A673 (cell line): ENCODE measurements at regions not wholly inside any gene's neighbourhood (a gene's known extent, or its start where the extent isn't known, plus 50 kb on each side); places are given as distances from the start of the nearest gene placed in this dataset.

Experiments
- BruUV-seq: library from RNA; stranded (reverse); fragments of 400-500 nt; replicated peaks from 2 replicates; lab custom pipeline; 2021; lab: Mats Ljungman, UMichigan
- CTCF ChIA-PET: fragments of 300-600 bp; sonication (Branson Sonifier 250); formaldehyde crosslinking; loops from one replicate; lab custom pipeline; 2022; ENCODE audit warnings: antibody characterized with exemption; lab: Charles Lee
- POLR2A ChIA-PET: fragments of 300-600 bp; sonication (Branson Sonifier 250); formaldehyde crosslinking; loops from one replicate; lab custom pipeline; 2022; ENCODE audit warnings: antibody characterized with exemption; ENCODE audit not compliant: low non-redundant PET; lab: Charles Lee
- DNase-seq: peaks from one replicate; pipeline ENCODE4 v3.0.0-alpha.2; 2015; ENCODE audit warnings: low spot score
- H3K27ac ChIP-seq: fragments of 200-600 bp; sonication (generic); 2 replicates; pipeline ENCODE4 v1.5.1; 2016; ENCODE audit warnings: mixed run types, low read depth, mild to moderate bottlenecking, mixed read lengths, antibody characterized with exemption, low read length; ENCODE audit not compliant: poor library complexity, severe bottlenecking
- H3K27me3 ChIP-seq: fragments of 200-600 bp; sonication (generic); replicated peaks from 2 replicates; pipeline ENCODE4 v1.6.1; 2017; ENCODE audit warnings: mixed run types, low read depth, mild to moderate bottlenecking, mixed read lengths, antibody characterized with exemption, low read length; ENCODE audit not compliant: insufficient read depth, poor library complexity
- H3K36me3 ChIP-seq: fragments of 200-600 bp; sonication (generic); 2 replicates; pipeline ENCODE4 v1.6.1; 2016; ENCODE audit warnings: mixed run types, mild to moderate bottlenecking, mixed read lengths, antibody characterized with exemption, low read length; ENCODE audit not compliant: insufficient read depth, poor library complexity, severe bottlenecking
- H3K4me1 ChIP-seq: fragments of 200-600 bp; sonication (generic); 2 replicates; pipeline ENCODE4 v1.6.1; 2017; ENCODE audit warnings: mixed run types, mild to moderate bottlenecking, mixed read lengths, antibody characterized with exemption, low read length; ENCODE audit not compliant: insufficient read depth, poor library complexity, severe bottlenecking
- H3K4me3 ChIP-seq: fragments of 200-600 bp; sonication (generic); 2 replicates; pipeline ENCODE4 v1.5.1; 2016; ENCODE audit warnings: low read depth, mixed run types, mild to moderate bottlenecking, mixed read lengths, low read length; ENCODE audit not compliant: poor library complexity, severe bottlenecking
- H3K9me3 ChIP-seq: fragments of 200-600 bp; sonication (generic); 2 replicates; pipeline ENCODE4 v1.6.1; 2016; ENCODE audit warnings: mixed run types, low read depth, mild to moderate bottlenecking, mixed read lengths, antibody characterized with exemption, low read length; ENCODE audit not compliant: poor library complexity, severe bottlenecking
- EZH2 ChIP-seq: fragments of 200-600 bp; sonication (generic); IDR thresholded peaks from 2 replicates; pipeline ENCODE4 v1.6.1; 2017; ENCODE audit warnings: borderline replicate concordance, low read depth, mild to moderate bottlenecking, mixed read lengths, antibody characterized with exemption, low read length; ENCODE audit not compliant: poor library complexity, severe bottlenecking
- intact Hi-C: fragments of 100-400 bp; cut with micrococcal nuclease; formaldehyde crosslinking; loops from one replicate; pipeline ENCODE4 v1.10.0; 2022; ENCODE audit not compliant: unreplicated experiment
- TF ChIP-seq, protein P1 (sequence below): fragments of 300-800, 200-600 bp; sonication (generic); conservative IDR thresholded peaks from 2 replicates; pipeline ENCODE4 v1.5.1; 2017; ENCODE audit warnings: low read depth, mild to moderate bottlenecking, antibody characterized with exemption, low read length, moderate library complexity, mixed read lengths

DNA sequence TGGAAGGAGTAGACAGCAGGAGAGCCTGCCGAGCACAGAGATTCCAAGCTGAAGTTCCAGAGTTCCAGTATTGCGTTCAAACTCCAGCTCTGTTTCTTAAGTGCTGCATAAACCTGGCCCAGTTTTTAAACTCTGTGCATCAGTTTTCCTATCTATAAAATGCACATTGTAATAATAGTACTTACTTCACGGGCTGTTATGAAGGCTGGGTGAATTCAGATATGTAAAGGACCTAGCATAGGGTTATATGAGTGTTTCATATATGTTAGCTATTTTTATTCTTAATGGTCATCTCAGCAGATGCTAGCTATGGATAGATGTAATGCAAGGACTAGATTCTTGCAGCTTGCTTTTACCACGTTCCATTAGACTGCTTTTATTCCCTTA lies 293.1 kb upstream of the SEMA3C start:
- Histone ChIP-seq H3K4me3 (no peak overlapping the region), H3K9me3 (no peaks in the 10 kb centered on the region), H3K36me3 (no peaks in the 10 kb centered on the region), H3K27me3 (no peaks in the 10 kb centered on the region), H3K27ac (no peak overlapping the region), H3K4me1 (no peaks in the 10 kb centered on the region)
- intact Hi-C loops: no loop called here
- no peak for DNase-seq
- ChIA-PET POLR2A (no interaction called here), CTCF (no interaction called here)
- no TSS peak for BruUV-seq
- TF ChIP-seq, protein P1, sequence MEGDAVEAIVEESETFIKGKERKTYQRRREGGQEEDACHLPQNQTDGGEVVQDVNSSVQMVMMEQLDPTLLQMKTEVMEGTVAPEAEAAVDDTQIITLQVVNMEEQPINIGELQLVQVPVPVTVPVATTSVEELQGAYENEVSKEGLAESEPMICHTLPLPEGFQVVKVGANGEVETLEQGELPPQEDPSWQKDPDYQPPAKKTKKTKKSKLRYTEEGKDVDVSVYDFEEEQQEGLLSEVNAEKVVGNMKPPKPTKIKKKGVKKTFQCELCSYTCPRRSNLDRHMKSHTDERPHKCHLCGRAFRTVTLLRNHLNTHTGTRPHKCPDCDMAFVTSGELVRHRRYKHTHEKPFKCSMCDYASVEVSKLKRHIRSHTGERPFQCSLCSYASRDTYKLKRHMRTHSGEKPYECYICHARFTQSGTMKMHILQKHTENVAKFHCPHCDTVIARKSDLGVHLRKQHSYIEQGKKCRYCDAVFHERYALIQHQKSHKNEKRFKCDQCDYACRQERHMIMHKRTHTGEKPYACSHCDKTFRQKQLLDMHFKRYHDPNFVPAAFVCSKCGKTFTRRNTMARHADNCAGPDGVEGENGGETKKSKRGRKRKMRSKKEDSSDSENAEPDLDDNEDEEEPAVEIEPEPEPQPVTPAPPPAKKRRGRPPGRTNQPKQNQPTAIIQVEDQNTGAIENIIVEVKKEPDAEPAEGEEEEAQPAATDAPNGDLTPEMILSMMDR: no peak
- no peak for TF ChIP-seq EZH2

- TF ChIP-seq, protein P1: no peak
- no peak for TF ChIP-seq EZH2
- no peaks in the 10 kb centered on the region for H3K4me1 ChIP-seq
- DNase-seq: peak; percentile 19
- POLR2A ChIA-PET: no interaction called here
- H3K9me3 ChIP-seq: no peaks in the 10 kb centered on the region
- BruUV-seq: no TSS peak
- H3K36me3 ChIP-seq: no peaks in the 10 kb centered on the region
- H3K4me3 ChIP-seq: no peak overlapping the region
- CTCF ChIA-PET: no interaction called here
- no peak overlapping the region for H3K27ac ChIP-seq
- no peaks in the 10 kb centered on the region for H3K27me3 ChIP-seq
- intact Hi-C loops: no loop called here
Observed at GRCh38 chr7:81211204-81211933, 292.5 kb upstream of the SEMA3C start.

- BruUV-seq: no TSS peak
- Histone ChIP-seq H3K27me3 (no peaks in the 10 kb centered on the region), H3K9me3 (no peaks in the 10 kb centered on the region), H3K27ac (no peak overlapping the region), H3K4me1 (no peaks in the 10 kb centered on the region), H3K4me3 (no peak overlapping the region), H3K36me3 (no peaks in the 10 kb centered on the region)
- peak; percentile 29 for DNase-seq
- CTCF ChIA-PET: no interaction called here
- TF ChIP-seq, protein P1: no peak
- no peak for TF ChIP-seq EZH2
- POLR2A ChIA-PET: no interaction called here
- intact Hi-C loops: no loop called here
Observed at GRCh38 chr7:81210137-81211064, 291.6 kb upstream of the SEMA3C start.
